Suprapubic skin (tissue), 4 donors: ENCODE measurements at regions not wholly inside any gene's neighbourhood (a gene's known extent, or its start where the extent isn't known, plus 50 kb on each side); places are given as distances from the start of the nearest gene placed in this dataset.

Experiments
- DNase-seq, 2 donors: peaks; one replicate each; pipeline ENCODE4 v3.0.0-alpha.2; 2019; ENCODE audit warnings: low spot score in 2 of 2
- H3K27ac ChIP-seq: fragments of 200-600 bp; sonication (generic); one replicate; pipeline ENCODE4 v1.5.1; 2019
- H3K27me3 ChIP-seq: fragments of 200-600 bp; sonication (generic); one replicate; pipeline ENCODE4 v1.5.1; 2019
- H3K36me3 ChIP-seq: fragments of 200-600 bp; sonication (generic); one replicate; pipeline ENCODE4 v1.5.1; 2019
- H3K4me1 ChIP-seq: fragments of 200-600 bp; sonication (generic); one replicate; pipeline ENCODE4 v1.5.1; 2019
- H3K4me3 ChIP-seq: fragments of 200-600 bp; sonication (generic); one replicate; pipeline ENCODE4 v1.5.1; 2019; ENCODE audit warnings: mild to moderate bottlenecking
- H3K9me3 ChIP-seq: fragments of 200-600 bp; sonication (generic); one replicate; pipeline ENCODE4 v1.5.1; 2019
- EP300 ChIP-seq: sonication (generic); formaldehyde crosslinking; IDR thresholded peaks from one replicate; pipeline ENCODE4 v1.6.1; 2017; ENCODE audit warnings: antibody characterized with exemption
- POLR2A ChIP-seq, 2 donors: fragments of 450-650 bp; IDR thresholded peaks; one replicate each; pipeline ENCODE4 v1.6.1; 2017; ENCODE audit warnings: antibody characterized with exemption in 2 of 2, mild to moderate bottlenecking in 2 of 2, moderate library complexity in 2 of 2
- POLR2AphosphoS5 ChIP-seq, 3 donors: sonication (generic); formaldehyde crosslinking; IDR thresholded peaks; one replicate each; pipeline ENCODE4 v1.6.1; 2017; ENCODE audit warnings: antibody characterized with exemption in 3 of 3
- WGBS: methylation state at CpG from one replicate; pipeline ENCODE4 v1.1.5; 2018; 5-methylcytosine and 5-hydroxymethylcytosine counted together
- TF ChIP-seq, protein P1 (sequence below), 2 donors: fragments of 200-600 bp in 1 of 2; fragments of 450-650 bp in 1 of 2; sonication (generic) in 1 of 2; IDR thresholded peaks; one replicate each; pipeline ENCODE4 v1.5.1; 2016 to 2019; ENCODE audit warnings: antibody characterized with exemption in 2 of 2, mild to moderate bottlenecking in 1 of 2, moderate library complexity in 1 of 2

DNA sequence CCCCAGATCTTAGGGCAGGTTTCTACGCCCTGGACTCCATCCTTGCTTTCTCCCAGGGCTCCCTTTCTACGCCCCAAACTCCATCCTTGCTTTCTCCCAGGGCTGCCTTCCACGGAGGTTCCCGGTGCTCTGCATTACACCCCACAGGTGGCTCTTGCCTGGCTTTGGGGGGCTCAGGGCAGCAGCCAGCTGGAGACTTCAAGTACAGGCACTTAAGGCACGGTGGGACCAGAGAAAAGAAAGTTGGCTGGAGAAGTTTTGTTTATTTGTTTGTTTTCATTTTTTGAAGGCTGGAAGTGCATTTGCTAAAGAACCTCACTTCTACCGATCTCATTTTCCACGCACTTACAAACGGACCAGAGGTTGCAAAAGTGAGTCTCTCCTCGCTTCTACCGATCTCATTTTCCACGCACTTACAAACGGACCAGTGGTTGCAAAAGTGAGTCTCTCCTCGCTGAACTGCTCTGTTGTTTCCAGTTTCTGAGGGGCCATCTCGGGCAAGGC, 103.8 kb upstream of the MED13L start:
- Histone ChIP-seq H3K4me1 (peaks cover 20% of the 10 kb centered on the region), H3K4me3 (no peak overlapping the region), H3K27me3 (no peaks in the 10 kb centered on the region), H3K9me3 (no peaks in the 10 kb centered on the region), H3K27ac (no peak overlapping the region), H3K36me3 (no peaks in the 10 kb centered on the region)
- DNase-seq, result no peak
- TF ChIP-seq POLR2AphosphoS5 (IDR thresholded peaks at IDR 0.05) (no peak), POLR2A (IDR thresholded peaks at IDR 0.05) (no peak), EP300 (no peak)
- TF ChIP-seq, protein P1, sequence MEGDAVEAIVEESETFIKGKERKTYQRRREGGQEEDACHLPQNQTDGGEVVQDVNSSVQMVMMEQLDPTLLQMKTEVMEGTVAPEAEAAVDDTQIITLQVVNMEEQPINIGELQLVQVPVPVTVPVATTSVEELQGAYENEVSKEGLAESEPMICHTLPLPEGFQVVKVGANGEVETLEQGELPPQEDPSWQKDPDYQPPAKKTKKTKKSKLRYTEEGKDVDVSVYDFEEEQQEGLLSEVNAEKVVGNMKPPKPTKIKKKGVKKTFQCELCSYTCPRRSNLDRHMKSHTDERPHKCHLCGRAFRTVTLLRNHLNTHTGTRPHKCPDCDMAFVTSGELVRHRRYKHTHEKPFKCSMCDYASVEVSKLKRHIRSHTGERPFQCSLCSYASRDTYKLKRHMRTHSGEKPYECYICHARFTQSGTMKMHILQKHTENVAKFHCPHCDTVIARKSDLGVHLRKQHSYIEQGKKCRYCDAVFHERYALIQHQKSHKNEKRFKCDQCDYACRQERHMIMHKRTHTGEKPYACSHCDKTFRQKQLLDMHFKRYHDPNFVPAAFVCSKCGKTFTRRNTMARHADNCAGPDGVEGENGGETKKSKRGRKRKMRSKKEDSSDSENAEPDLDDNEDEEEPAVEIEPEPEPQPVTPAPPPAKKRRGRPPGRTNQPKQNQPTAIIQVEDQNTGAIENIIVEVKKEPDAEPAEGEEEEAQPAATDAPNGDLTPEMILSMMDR (IDR thresholded peaks at IDR 0.05), result no peak
- WGBS, result 72% methylated on average over 14 of the region's 14 CpGs

- H3K27me3 ChIP-seq, result no peaks in the 10 kb centered on the region
- H3K4me1 ChIP-seq, result peaks cover 20% of the 10 kb centered on the region
- WGBS, result 52% methylated on average over 17 of the region's 17 CpGs
- no peaks in the 10 kb centered on the region for H3K36me3 ChIP-seq
- no peaks in the 10 kb centered on the region for H3K9me3 ChIP-seq
- no peak for DNase-seq
- no peak overlapping the region for H3K27ac ChIP-seq
- no peak for TF ChIP-seq EP300
- TF ChIP-seq POLR2AphosphoS5 (IDR thresholded peaks at IDR 0.05), result no peak
- TF ChIP-seq, protein P1 (IDR thresholded peaks at IDR 0.05), result no peak
- TF ChIP-seq POLR2A (IDR thresholded peaks at IDR 0.05), result no peak
- no peak overlapping the region for H3K4me3 ChIP-seq
These were observed 104.5 kb upstream of the MED13L start for GRCh38 chr12:116381744-116382685.

GRCh38 chr12:116382686-116383530, 105.4 kb upstream of the MED13L start:
- H3K4me3 ChIP-seq, result no peak overlapping the region
- no peaks in the 10 kb centered on the region for H3K9me3 ChIP-seq
- H3K27me3 ChIP-seq, result no peaks in the 10 kb centered on the region
- WGBS, result 30% methylated on average over 10 of the region's 13 CpGs
- peak in 1 of 2 donors; percentile 81 for DNase-seq
- no peaks in the 10 kb centered on the region for H3K36me3 ChIP-seq
- no peak overlapping the region for H3K27ac ChIP-seq
- TF ChIP-seq POLR2AphosphoS5 (IDR thresholded peaks at IDR 0.05) (peak in 1 of 3 donors; percentile 66), POLR2A (IDR thresholded peaks at IDR 0.05) (no peak)
- TF ChIP-seq, protein P1 (IDR thresholded peaks at IDR 0.05), result no peak
- peaks cover 20% of the 10 kb centered on the region for H3K4me1 ChIP-seq

DNA sequence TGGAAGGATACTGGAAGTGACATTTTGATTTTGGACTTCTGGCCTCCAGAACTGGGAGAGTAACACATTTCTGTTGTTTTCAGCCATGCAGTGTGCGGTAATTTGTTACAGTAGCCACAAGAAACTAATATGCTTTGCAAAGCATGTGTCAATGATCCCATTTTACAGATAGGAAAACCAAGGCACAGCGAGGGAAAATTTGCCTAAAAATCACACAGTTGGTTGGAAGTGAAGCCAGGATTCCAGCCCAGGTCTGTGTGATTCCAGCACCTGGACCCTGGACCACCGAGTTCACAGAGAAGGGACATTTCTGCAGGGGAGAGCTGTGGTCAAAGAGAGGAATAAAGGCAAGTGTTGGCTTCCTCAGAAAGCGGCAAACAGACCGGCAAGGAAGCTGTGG, 106.7 kb upstream of the MED13L start:
- H3K27me3 ChIP-seq, result no peaks in the 10 kb centered on the region
- 85% methylated on average over 5 of the region's 5 CpGs for WGBS
- no peak for DNase-seq
- H3K36me3 ChIP-seq, result no peaks in the 10 kb centered on the region
- H3K4me1 ChIP-seq, result peaks cover 23% of the 10 kb centered on the region
- no peak for TF ChIP-seq EP300
- TF ChIP-seq POLR2AphosphoS5 (IDR thresholded peaks at IDR 0.05), result no peak
- TF ChIP-seq, protein P1 (IDR thresholded peaks at IDR 0.05), result no peak
- no peak for TF ChIP-seq POLR2A (IDR thresholded peaks at IDR 0.05)
- no peaks in the 10 kb centered on the region for H3K9me3 ChIP-seq
- H3K4me3 ChIP-seq, result no peak overlapping the region
- H3K27ac ChIP-seq, result no peak overlapping the region
